Muscle of leg (tissue), 3 donors: ENCODE measurements at regions not wholly inside any gene's neighbourhood (a gene's known extent, or its start where the extent isn't known, plus 50 kb on each side); places are given as distances from the start of the nearest gene placed in this dataset.
"Not testable (repeated sequence)": the region's sequence is repeated elsewhere in the genome, so short reads cannot be mapped to it uniquely, and the experiment has no call there.

Experiments
- DNase-seq: peaks from one replicate; pipeline ENCODE4 v3.0.0; 2013
- H3K27ac ChIP-seq: one replicate; pipeline ENCODE4 v1.5.1; 2013; ENCODE audit warnings: mild to moderate bottlenecking, low read length, control low read depth
- H3K27me3 ChIP-seq: one replicate; pipeline ENCODE4 v1.6.1; 2013; ENCODE audit warnings: low read length; ENCODE audit not compliant: control insufficient read depth, insufficient read depth
- H3K36me3 ChIP-seq: one replicate; pipeline ENCODE4 v1.6.1; 2013; ENCODE audit warnings: low read length; ENCODE audit not compliant: control insufficient read depth, insufficient read depth
- H3K4me1 ChIP-seq: one replicate; pipeline ENCODE4 v1.6.1; 2013; ENCODE audit warnings: low read length; ENCODE audit not compliant: control insufficient read depth, insufficient read depth
- H3K4me3 ChIP-seq: one replicate; pipeline ENCODE4 v1.5.1; 2013; ENCODE audit warnings: low read length, control low read depth
- H3K9me3 ChIP-seq: replicated peaks from 2 replicates; pipeline ENCODE4 v1.6.1; 2013; ENCODE audit warnings: low read depth, low read length; ENCODE audit not compliant: control insufficient read depth
- WGBS: methylation state at CpG from one replicate; pipeline ENCODE4 v1.1.5; 2013; ENCODE audit warnings: missing lambda C conversion rate; ENCODE audit not compliant: insufficient coverage; 5-methylcytosine and 5-hydroxymethylcytosine counted together

DNA sequence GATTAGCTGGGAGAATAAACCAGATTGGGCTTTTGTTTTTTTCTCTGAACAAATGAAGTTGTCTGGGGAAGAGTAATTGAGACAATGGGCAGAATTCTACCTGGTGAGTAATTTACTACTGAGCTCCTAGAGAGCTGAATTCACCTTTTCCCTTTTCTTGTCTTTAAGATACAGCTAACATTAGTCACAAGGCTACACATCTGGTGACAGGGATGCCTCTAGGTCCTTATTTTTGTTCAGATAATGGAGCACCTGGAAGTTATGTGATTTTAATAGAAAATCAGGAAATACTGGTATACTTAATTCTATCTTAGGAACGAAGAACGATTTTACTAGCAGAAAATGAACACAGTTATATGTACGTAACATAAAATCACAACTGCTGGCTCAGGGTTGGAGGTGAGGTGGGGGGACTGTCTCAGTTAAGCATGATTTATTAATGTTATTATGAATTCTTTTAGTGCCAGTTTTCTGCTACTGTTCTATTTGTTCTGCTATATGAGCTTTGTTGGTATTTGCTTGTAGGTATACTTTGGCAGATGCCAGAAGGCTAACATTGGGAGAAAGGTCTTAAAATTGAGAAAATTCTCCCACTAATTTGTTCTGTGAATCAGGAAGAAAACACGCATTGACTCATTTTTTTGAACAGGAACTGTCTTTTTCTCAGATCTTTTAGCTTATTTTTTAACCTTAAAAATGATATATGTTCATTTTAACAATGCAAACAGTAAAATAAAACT, 482.7 kb upstream of the RGS6 start:
- no peak overlapping the region for H3K27ac ChIP-seq
- no CpG with 5 or more reads among the region's 4 CpGs for WGBS
- H3K4me1 ChIP-seq = no peaks in the 10 kb centered on the region
- peaks cover 2% of the 10 kb centered on the region for H3K27me3 ChIP-seq
- DNase-seq = no peak
- H3K9me3 ChIP-seq = no peaks in the 10 kb centered on the region
- no peaks in the 10 kb centered on the region for H3K36me3 ChIP-seq
- H3K4me3 ChIP-seq = no peak overlapping the region

DNA sequence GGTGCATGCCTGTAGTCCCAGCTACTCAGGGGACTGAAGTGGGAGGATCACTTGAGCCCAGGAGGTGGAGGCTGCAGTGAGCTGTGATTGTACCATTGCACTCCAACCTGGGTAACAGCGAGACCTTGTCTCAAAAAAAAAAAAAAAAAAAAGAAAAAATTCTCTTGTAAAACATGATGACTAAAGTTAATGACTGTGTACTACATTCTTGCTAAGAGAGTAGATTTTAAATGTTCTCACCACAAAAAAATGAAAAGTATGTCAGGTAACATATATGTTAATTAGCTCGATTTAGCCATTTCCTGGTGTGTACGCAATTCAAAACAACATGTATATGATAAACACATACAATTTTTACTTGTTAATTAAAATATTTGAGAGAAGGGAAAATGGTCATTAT, 480.7 kb upstream of the RGS6 start:
- Histone ChIP-seq H3K27me3 (peaks cover 2% of the 10 kb centered on the region), H3K4me3 (no peak overlapping the region), H3K4me1 (no peaks in the 10 kb centered on the region), H3K9me3 (no peaks in the 10 kb centered on the region), H3K36me3 (no peaks in the 10 kb centered on the region), H3K27ac (no peak overlapping the region)
- WGBS = no CpG with 5 or more reads among the region's 3 CpGs
- DNase-seq = no peak

DNA sequence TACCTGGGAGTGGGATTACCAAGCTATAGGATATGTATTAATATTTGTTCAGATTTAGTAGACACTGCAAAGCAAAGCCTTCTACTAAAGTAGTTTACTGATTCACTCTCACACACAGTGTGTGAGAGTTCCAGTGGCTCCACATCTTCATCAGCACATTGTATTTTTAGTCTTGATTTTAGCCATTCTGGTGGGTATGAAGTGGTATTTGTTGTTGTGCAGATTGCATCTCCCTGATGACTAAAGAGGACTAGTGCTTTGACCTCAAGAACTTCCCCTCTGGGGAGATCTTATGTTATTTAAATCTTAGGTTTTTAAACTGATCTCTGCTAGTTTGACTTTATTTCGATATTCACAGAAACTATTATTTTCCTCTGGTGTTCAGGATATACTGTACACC, 479.7 kb upstream of the RGS6 start:
- no CpG with 5 or more reads among the region's 1 CpG for WGBS
- H3K27ac ChIP-seq = no peak overlapping the region
- no peak overlapping the region for H3K4me3 ChIP-seq
- no peaks in the 10 kb centered on the region for H3K36me3 ChIP-seq
- no peaks in the 10 kb centered on the region for H3K9me3 ChIP-seq
- H3K27me3 ChIP-seq = peaks cover 2% of the 10 kb centered on the region
- no peaks in the 10 kb centered on the region for H3K4me1 ChIP-seq
- DNase-seq = no peak

GRCh38 chr14:71452987-71453386, 479.2 kb upstream of the RGS6 start:
- no peak overlapping the region for H3K4me3 ChIP-seq
- H3K27ac ChIP-seq = no peak overlapping the region
- H3K36me3 ChIP-seq = no peaks in the 10 kb centered on the region
- H3K27me3 ChIP-seq = peaks cover 2% of the 10 kb centered on the region
- H3K9me3 ChIP-seq = no peaks in the 10 kb centered on the region
- no CpG with 5 or more reads among the region's 3 CpGs for WGBS
- DNase-seq = no peak
- H3K4me1 ChIP-seq = no peaks in the 10 kb centered on the region

DNA sequence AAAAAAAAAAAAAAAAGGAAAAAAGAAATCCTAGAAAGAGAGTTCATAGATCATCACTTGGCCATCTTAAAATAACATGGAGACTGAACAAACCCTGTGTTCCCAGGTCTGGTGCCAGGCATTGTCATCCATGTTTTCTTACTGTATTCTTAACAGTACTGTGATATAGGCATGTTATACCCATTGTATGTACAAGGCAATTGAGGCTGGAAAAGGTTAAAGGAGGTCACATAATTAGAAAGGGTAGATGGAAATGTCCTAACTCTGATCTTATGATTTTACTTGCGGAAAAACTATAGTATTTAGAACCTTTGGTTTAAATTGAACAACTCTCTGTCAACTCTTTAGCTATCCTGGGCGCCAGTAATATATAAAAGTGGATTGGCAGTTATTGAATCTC, 478.2 kb upstream of the RGS6 start:
- no peak for DNase-seq
- no CpG with 5 or more reads among the region's 2 CpGs for WGBS
- Histone ChIP-seq H3K9me3 (no peaks in the 10 kb centered on the region), H3K4me3 (no peak overlapping the region), H3K27me3 (peaks cover 2% of the 10 kb centered on the region), H3K36me3 (no peaks in the 10 kb centered on the region), H3K27ac (no peak overlapping the region), H3K4me1 (no peaks in the 10 kb centered on the region)

DNA sequence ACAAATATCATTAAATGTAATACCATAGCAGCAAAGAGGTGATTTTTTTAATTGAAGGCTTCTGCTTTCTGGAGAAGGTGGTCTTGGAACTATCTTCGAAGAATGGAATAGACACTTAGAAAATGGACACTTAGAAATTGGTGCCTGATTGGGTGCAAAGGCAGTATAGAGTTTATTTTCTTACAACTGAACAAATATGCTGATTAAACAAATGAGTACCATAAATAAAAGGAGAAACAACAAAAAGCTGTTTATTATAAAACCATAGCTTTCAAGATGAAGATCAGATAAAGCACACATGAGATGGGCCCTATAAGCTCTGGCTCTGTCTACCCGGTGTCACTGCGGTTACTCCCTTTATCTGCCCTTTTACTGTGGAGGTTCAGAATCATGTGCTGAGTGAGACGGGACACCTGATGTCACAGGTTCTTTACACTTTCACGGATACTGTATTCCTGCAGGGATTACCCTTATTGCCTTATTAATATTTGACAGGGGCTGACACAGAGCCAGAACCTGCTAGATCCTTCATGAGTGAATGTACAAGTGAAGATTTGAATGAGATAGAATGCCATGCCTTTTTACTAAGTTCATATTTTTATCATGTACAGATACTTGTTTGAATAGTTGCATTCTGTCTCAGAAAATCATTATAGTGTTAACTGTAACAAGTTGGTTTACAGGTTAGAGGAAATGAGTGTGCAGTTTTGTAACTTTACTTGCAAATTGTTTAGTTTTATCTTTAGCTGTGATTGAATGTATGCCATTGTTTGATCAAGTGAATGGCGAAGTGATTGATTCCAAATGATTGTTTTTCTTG, 477.5 kb upstream of the RGS6 start:
- Histone ChIP-seq H3K36me3 (no peaks in the 10 kb centered on the region), H3K4me1 (no peaks in the 10 kb centered on the region), H3K4me3 (no peak overlapping the region), H3K9me3 (no peaks in the 10 kb centered on the region), H3K27me3 (peaks cover 2% of the 10 kb centered on the region), H3K27ac (no peak overlapping the region)
- WGBS = no CpG with 5 or more reads among the region's 6 CpGs
- DNase-seq = no peak

DNA sequence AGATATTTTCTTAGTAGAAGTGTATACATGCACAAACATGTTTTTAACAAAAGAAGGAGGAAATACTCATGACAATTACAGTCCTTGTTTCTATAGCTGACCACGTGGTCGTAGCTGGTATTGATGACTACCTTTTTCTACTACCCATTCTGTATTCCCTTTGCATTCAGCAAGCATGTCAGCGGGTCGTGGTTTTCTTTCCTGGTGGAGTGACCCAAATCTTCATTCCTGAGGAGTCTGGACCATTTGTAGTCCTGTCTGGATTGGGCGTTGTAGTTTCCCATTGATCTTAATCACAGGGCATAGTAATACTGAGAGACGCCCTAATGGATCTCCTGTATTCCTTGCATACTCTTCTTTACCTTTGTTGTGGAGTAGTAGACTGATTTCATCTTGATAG, 472.1 kb upstream of the RGS6 start:
- Histone ChIP-seq H3K27ac (no peak overlapping the region), H3K36me3 (no peaks in the 10 kb centered on the region), H3K27me3 (no peaks in the 10 kb centered on the region), H3K4me3 (no peak overlapping the region), H3K4me1 (no peaks in the 10 kb centered on the region), H3K9me3 (peaks cover 13% of the 10 kb centered on the region)
- DNase-seq = no peak
- WGBS = no CpG with 5 or more reads among the region's 6 CpGs

DNA sequence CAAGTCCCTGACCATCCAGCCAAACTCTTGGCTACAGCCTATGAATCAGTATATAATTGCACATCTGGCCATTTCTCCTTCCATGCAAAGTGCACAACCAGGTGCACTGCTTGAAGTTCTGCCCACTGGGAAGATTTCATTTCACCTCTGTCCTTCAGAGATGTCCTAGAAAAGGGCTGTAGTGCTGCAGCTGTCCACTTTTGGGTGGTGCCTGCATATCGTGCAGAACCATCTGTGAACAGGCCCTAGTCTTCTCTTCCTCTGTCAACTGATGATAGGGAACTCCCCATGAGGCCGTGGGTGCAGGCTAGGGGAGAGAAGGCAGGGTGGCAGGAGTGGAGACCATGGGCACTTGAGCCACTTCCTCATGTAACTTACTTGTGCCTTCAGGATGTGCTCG, 470.6 kb upstream of the RGS6 start:
- not testable (repeated sequence) for H3K4me3 ChIP-seq, H3K4me1 ChIP-seq, H3K36me3 ChIP-seq, H3K27ac ChIP-seq, DNase-seq, H3K27me3 ChIP-seq
- peaks cover 13% of the 10 kb centered on the region for H3K9me3 ChIP-seq
- 100% methylated on average over 1 of the region's 3 CpGs for WGBS

DNA sequence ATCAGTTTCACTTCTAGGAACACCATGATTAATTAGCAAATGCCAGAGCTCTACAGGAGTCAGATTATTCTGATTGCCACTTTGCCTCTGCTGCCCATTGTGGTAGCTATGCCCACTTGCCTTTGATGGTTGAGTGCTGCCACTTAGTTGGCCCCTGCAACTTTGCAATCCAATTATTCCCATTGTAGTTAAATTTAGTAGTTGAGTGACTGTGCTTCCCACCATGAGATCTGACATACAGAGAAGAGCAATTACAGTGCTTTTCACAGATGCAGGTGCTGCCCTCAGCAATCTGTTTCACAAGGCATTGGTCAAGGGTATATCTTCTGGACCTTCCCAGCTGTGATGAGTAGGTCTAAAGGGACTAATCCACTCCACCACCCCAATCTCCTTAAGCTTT, 468.4 kb upstream of the RGS6 start:
- no peaks in the 10 kb centered on the region for H3K4me1 ChIP-seq
- no peaks in the 10 kb centered on the region for H3K36me3 ChIP-seq
- DNase-seq = no peak

GRCh38 chr14:71464840-71465239, 467.4 kb upstream of the RGS6 start:
- Histone ChIP-seq H3K9me3 (peaks cover 13% of the 10 kb centered on the region), H3K4me3 (no peak overlapping the region), H3K36me3 (no peaks in the 10 kb centered on the region), H3K4me1 (no peaks in the 10 kb centered on the region), H3K27me3 (no peaks in the 10 kb centered on the region), H3K27ac (no peak overlapping the region)
- no CpG with 5 or more reads among the region's 4 CpGs for WGBS
- no peak for DNase-seq

More for the DNA sequence above, 468.4 kb upstream of the RGS6 start:
- Histone ChIP-seq H3K4me3 (no peak overlapping the region), H3K9me3 (peaks cover 13% of the 10 kb centered on the region), H3K27ac (no peak overlapping the region), H3K27me3 (no peaks in the 10 kb centered on the region)
